Stimulated activated naive B cell treated with anti-CD40 and anti-IgM and Interleukin-4, amounts not matched to agents 10 μg/mL and 1 μg/mL and 100 μg/mL, for 72 hours (primary cell): ENCODE measurements at regions not wholly inside any gene's neighbourhood (a gene's known extent, or its start where the extent isn't known, plus 50 kb on each side); places are given as distances from the start of the nearest gene placed in this dataset.
"Not testable (repeated sequence)": the region's sequence is repeated elsewhere in the genome, so short reads cannot be mapped to it uniquely, and the experiment has no call there.

Source experiments
- ATAC-seq, 2 donors: fragments of 150-1000 bp; cut with Tn5 transposase; replicated peaks; 2 replicates each; pipeline ENCODE4 v1.10.0; 2021; ENCODE audit warnings: moderate library complexity in 1 of 2
- DNase-seq: peaks from one replicate; pipeline ENCODE4 v3.0.0; 2021
- H3K27ac Mint-ChIP-seq: one replicate; pipeline ENCODE4 v1.8.0; 2022; ENCODE audit warnings: mild to moderate bottlenecking, mixed read lengths
- H3K27me3 Mint-ChIP-seq, 2 donors: one replicate each; pipeline ENCODE4 v1.8.0; 2022; ENCODE audit warnings: mixed read lengths in 2 of 2
- H3K36me3 Mint-ChIP-seq, 2 donors: one replicate each; pipeline ENCODE4 v1.8.0; 2022; ENCODE audit warnings: mixed read lengths in 2 of 2, mild to moderate bottlenecking in 1 of 2
- H3K4me1 Mint-ChIP-seq, 2 donors: one replicate each; pipeline ENCODE4 v1.8.0; 2022; ENCODE audit warnings: mixed read lengths in 2 of 2, mild to moderate bottlenecking in 1 of 2
- H3K4me3 Mint-ChIP-seq, 2 donors: one replicate each; pipeline ENCODE4 v1.8.0; 2022; ENCODE audit warnings: mild to moderate bottlenecking in 2 of 2, mixed read lengths in 2 of 2, moderate library complexity in 1 of 2
- H3K9me3 Mint-ChIP-seq, 2 donors: one replicate each; pipeline ENCODE4 v1.8.0; 2022; ENCODE audit warnings: mixed read lengths in 2 of 2, mild to moderate bottlenecking in 1 of 2

DNA sequence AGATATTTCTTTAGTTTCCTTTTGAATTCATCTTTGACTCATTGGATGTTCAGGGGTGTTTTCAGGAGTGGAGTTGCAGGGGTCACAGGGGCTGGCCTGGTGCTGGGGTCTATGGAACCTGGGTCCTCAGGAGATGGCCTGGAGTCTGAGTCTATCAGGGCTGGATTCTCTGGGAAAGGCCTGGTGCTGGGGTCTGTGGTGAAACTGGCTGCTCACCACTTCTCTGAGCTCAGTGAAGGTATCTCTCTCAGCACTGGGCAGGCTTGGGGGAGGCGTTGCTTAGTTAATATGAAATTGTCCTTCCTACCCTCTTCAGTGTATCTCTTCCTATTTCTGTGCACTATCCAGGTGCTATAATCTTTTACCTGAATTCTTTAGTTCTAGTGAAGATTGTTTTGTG, 83.1 kb upstream of the SLC24A3 start:
- Mint-ChIP-seq H3K4me1 (no peaks in the 10 kb centered on the region), H3K4me3 (no peak overlapping the region), H3K36me3 (no peaks in the 10 kb centered on the region), H3K27me3 (peaks cover 0 to 5% of the 10 kb centered on the region in 2 donors), H3K27ac (no peak overlapping the region), H3K9me3 (peaks cover under 1 to 2% of the 10 kb centered on the region in 2 donors)
- ATAC-seq, result no peak
- no peak for DNase-seq

DNA sequence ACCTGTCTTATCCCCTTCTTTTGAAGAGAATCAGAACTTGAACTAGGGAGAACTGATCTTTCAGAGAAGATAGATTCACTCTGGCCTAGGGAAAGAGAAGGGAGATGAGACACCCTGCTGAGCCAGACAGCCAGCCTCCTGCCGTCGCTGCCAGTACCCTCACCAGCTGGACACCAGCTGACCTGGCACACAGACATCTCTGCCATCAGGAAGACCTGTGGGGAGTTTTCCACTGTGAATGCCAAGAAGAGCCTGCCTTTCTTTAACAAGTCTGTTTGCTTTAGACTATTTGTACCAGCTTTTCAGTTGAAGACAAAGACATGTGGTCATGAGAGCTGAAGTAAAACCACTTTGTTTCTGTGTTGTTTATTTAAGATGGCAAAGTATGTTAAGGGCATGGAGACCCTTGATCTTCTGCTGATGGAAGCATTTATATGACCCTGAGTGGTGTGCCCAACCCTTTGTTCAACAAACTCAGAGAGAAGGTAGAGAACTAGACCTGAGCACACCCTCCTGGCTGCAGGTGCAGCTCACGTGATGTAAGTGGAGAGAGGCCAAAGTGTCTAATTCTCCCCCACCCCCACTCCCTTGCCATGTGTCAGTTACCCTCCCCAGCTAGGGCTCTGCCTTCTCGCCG, 82.3 kb upstream of the SLC24A3 start:
- ATAC-seq, result no peak
- Mint-ChIP-seq H3K27me3 (peaks cover 0 to 5% of the 10 kb centered on the region in 2 donors), H3K4me3 (no peak overlapping the region), H3K9me3 (peaks cover 4 to 5% of the 10 kb centered on the region in 2 donors), H3K36me3 (no peaks in the 10 kb centered on the region), H3K27ac (no peak overlapping the region), H3K4me1 (no peaks in the 10 kb centered on the region)
- DNase-seq, result no peak

DNA sequence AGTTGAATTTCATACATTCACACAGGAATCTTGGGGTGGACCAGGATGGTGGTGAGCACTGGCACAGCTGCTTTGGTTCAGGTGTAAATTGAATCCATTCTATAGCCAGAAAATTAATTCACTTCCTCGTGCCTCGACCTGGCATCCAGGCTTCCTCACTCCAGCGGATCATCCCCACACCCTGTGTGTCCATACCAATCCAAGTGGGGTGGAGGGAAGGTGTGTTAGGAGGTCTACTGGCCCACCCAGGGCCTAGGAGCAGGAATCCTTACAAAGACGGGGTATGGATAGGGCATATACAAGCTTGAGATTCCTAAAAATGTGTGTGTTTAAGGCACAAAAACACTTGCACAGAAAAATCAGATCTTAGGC, 81.8 kb upstream of the SLC24A3 start:
- ATAC-seq, result no peak
- no peaks in the 10 kb centered on the region for H3K36me3 Mint-ChIP-seq
- peaks cover 0 to 5% of the 10 kb centered on the region in 2 donors for H3K27me3 Mint-ChIP-seq
- H3K4me1 Mint-ChIP-seq, result no peaks in the 10 kb centered on the region
- peaks cover 4 to 5% of the 10 kb centered on the region in 2 donors for H3K9me3 Mint-ChIP-seq
- H3K4me3 Mint-ChIP-seq, result no peak overlapping the region
- DNase-seq, result no peak
- no peak overlapping the region for H3K27ac Mint-ChIP-seq

DNA sequence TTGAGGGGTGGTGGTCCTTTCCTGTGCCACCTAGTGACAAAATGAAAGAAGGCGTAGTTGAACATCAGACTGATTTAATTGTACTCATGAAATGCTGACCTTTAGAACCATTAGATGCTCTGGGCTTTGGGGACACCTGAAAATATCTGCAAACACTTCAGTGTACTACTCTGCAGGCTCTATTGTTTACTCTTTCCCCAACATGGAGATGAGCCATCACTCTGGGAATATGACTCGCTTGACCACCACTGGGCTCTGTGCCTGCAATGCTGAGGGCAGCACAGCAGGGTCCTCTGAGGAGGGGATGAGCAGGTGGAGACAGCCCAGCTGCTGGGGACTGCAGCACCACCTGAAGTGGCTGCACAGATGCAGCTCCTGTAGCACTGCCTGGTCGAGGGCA, 74.8 kb upstream of the SLC24A3 start:
- no peaks in the 10 kb centered on the region for H3K27me3 Mint-ChIP-seq
- DNase-seq (no peak), ATAC-seq (no peak)
- no peak overlapping the region for H3K4me3 Mint-ChIP-seq
- no peaks in the 10 kb centered on the region for H3K36me3 Mint-ChIP-seq
- no peaks in the 10 kb centered on the region for H3K4me1 Mint-ChIP-seq
- H3K27ac Mint-ChIP-seq, result no peak overlapping the region
- H3K9me3 Mint-ChIP-seq, result peaks cover 10 to 18% of the 10 kb centered on the region in 2 donors

DNA sequence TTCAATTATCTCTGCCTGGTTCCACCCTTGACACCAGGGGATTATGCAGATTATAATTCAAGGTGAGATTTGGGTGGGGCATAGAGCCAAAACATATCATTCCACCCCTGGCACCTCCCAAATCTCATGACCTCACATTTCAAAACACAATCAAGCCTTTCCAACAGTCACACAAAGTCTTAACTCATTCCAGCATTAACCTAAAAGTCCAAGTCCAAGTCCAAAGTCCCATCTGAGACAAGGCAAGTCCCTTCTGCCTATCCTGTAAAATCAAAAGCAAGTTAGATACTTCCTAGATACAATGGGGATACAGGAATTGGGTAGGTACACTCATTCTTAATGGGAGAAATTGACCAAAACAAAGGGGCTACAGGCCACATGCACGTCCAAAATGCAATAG, 73.7 kb upstream of the SLC24A3 start:
- H3K4me1 Mint-ChIP-seq, result no peaks in the 10 kb centered on the region
- ATAC-seq (no peak), DNase-seq (no peak)
- peaks cover 3 to 6% of the 10 kb centered on the region in 2 donors for H3K27me3 Mint-ChIP-seq
- H3K4me3 Mint-ChIP-seq, result no peak overlapping the region
- peaks cover 10 to 18% of the 10 kb centered on the region in 2 donors for H3K9me3 Mint-ChIP-seq
- H3K27ac Mint-ChIP-seq, result no peak overlapping the region
- H3K36me3 Mint-ChIP-seq, result no peaks in the 10 kb centered on the region

DNA sequence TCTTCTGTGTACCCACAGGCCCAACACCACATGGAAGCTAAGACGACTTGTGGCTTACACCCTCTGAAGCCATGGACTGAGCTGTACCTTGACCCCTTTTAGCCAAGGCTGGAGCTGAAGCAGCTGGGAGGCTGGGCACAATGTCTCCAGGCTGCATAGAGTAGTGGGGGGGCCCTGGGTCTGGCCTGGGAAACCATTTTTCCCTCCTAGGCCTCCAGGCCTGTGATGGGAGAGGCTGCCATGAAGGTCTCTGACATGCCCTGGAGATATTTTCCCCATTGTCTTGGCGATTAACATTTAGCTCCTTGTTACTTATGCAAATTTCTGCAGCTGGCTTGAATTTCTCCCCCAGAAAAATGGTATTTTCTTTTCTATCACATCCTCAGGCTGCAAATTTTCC, 72.9 kb upstream of the SLC24A3 start:
- peaks cover 8 to 16% of the 10 kb centered on the region in 2 donors for H3K9me3 Mint-ChIP-seq
- H3K4me1 Mint-ChIP-seq, H3K27ac Mint-ChIP-seq, H3K27me3 Mint-ChIP-seq, ATAC-seq, H3K4me3 Mint-ChIP-seq, H3K36me3 Mint-ChIP-seq, DNase-seq: not testable (repeated sequence)

DNA sequence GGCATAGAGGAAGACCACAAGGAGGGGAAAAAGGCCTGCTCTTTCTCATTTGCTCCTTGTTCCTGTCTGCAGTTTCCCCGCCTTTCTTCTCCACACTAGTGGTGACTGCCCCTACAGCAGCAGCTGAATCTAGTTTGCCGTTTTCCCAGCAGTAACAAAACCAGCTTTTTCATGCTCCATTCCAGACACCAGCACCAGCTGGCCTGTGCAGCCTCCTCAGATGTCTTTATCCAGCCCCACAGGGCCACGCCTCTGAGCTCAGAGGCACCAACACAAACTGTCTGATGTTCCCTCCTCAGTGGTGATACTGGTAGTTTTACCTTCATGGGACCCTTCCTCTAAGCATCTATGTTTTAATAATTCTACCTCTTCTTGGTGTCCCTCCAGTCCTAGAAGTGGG, 70.4 kb upstream of the SLC24A3 start:
- Mint-ChIP-seq H3K36me3 (no peaks in the 10 kb centered on the region), H3K4me1 (no peaks in the 10 kb centered on the region), H3K4me3 (no peak overlapping the region), H3K27ac (no peak overlapping the region), H3K9me3 (peaks cover 6 to 10% of the 10 kb centered on the region in 2 donors), H3K27me3 (peaks cover 3 to 6% of the 10 kb centered on the region in 2 donors)
- ATAC-seq, result no peak
- DNase-seq, result no peak

DNA sequence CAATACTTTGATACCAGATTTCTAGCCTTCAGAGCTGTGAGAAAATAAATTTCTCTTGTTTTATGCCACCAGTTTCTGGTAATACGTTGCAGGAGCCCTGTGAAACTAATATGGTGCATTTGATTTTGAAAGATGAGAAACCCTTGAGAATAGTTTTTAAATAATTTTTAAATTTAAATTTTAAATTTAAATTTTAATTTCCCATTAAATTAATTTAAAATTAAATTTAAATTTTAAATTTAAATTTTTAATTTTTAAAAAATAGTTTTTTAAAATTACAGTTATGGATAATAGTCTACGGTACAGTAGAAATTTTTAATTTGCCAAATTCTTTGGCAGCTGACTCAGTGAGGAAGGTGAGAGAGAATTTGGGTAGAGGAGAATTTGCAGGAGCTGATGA, 68.6 kb upstream of the SLC24A3 start:
- H3K4me1 Mint-ChIP-seq, result no peaks in the 10 kb centered on the region
- ATAC-seq (no peak), DNase-seq (no peak)
- peaks cover 3 to 11% of the 10 kb centered on the region in 2 donors for H3K27me3 Mint-ChIP-seq
- H3K4me3 Mint-ChIP-seq, result no peak overlapping the region
- H3K36me3 Mint-ChIP-seq, result no peaks in the 10 kb centered on the region
- H3K9me3 Mint-ChIP-seq, result peaks cover 6 to 8% of the 10 kb centered on the region in 2 donors
- no peak overlapping the region for H3K27ac Mint-ChIP-seq

DNA sequence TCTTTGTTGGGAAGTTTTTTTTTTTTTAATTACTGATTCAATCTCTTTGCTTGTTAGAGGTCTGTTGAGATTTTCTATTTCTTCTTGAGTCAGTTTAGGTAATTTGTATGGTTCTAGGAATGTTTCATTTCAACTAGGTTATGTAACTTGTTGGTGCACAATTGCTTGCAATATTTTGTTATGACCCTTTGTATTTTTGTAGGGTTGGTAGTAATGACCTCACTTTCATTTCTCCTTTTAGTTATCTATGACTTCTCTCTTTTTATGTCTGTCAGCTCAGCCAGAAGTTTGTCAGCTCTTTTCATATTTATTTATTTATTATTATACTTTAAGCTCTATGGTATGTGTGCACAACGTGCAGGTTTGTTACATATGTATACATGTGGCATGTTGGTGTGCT, 51.1 kb upstream of the SLC24A3 start:
- H3K27ac Mint-ChIP-seq, result no peak overlapping the region
- H3K4me3 Mint-ChIP-seq, result no peak overlapping the region
- peaks cover 8 to 16% of the 10 kb centered on the region in 2 donors for H3K9me3 Mint-ChIP-seq
- H3K36me3 Mint-ChIP-seq, result peaks cover 0 to 3% of the 10 kb centered on the region in 2 donors
- peaks cover 10% of the 10 kb centered on the region in 2 donors for H3K27me3 Mint-ChIP-seq
- no peaks in the 10 kb centered on the region for H3K4me1 Mint-ChIP-seq
- no peak for ATAC-seq
- no peak for DNase-seq
